ENCODE measurements at regions not wholly inside any gene's neighbourhood (a gene's known extent, or its start where the extent isn't known, plus 50 kb on each side); places are given as distances from the start of the nearest gene placed in this dataset.
"Not testable (repeated sequence)": the region's sequence is repeated elsewhere in the genome, so short reads cannot be mapped to it uniquely, and the experiment has no call there.

GRCh38 chr17:77828749-77829539 is 129.6 kb upstream of the TNRC6C start:
- H3K36me3 ChIP-seq (ENCODE audit: control insufficient read depth, insufficient read depth, low read length), result no peaks in the 10 kb centered on the region
- no peaks in the 10 kb centered on the region for H3K9me3 ChIP-seq (ENCODE audit: control insufficient read depth, low read length)
- H3K4me3 ChIP-seq (ENCODE audit: low read length), result no peak overlapping the region
- no peaks in the 10 kb centered on the region for H3K27me3 ChIP-seq (ENCODE audit: control insufficient read depth, insufficient read depth, low read length)
- H3K4me1 ChIP-seq (ENCODE audit: control insufficient read depth, insufficient read depth, low read length), result peaks cover 8% of the 10 kb centered on the region
- no peak overlapping the region for H3K9ac ChIP-seq (ENCODE audit: low read length)

DNA sequence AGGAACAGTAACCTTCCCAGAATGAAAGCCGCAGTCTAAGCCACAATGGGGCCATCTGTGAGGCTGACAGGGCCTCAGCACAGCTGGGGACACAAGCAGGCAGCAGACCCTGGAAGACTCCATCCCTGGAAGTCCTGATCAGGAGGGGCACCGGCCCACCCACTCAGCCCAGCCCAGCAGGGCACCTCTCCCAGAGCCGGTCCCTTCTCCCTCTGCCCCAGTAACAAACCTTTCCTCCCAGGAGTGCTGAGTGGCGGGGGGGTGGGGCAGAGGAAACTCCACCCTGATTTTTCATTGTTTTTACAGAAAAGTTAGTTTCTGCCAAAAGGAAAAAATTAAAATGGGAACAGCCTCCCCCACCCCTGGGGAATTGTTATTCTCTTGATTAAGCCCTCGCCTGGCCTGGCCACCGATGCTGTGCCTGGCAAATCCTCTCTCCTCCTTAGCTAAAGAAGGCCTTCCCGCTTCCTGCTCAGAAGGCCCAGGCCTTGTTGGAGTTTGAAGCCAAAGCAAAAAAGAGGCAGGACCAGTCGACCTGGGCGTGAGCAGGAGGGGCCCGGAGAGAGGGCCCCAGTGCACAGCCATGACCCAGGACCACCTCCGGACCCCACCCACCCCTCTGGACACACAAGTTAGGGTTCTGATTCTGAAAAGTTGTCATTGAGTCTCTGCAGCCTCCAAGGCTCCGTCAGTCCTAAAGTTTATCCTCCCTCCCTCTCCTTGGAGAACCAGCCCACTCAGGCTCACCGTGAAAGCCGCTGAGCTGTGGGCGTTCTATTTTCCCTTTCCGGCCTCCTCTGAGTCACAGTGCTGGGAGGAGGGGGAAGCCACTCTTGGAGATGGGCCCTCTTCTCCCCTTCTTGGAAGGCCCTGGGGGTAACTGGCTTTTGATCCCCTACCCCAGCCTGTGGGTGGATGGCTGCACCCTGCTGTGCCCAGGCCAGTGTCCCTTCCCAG is 128.4 kb upstream of the TNRC6C start:
- Histone ChIP-seq H3K9me3 (ENCODE audit: control insufficient read depth, low read length) (no peaks in the 10 kb centered on the region), H3K27me3 (ENCODE audit: control insufficient read depth, insufficient read depth, low read length) (no peaks in the 10 kb centered on the region), H3K9ac (ENCODE audit: low read length) (no peak overlapping the region), H3K36me3 (ENCODE audit: control insufficient read depth, insufficient read depth, low read length) (no peaks in the 10 kb centered on the region), H3K4me3 (ENCODE audit: low read length) (no peak overlapping the region), H3K4me1 (ENCODE audit: control insufficient read depth, insufficient read depth, low read length) (peaks cover 13% of the 10 kb centered on the region)

GRCh38 chr17:77830816-77831473 is 127.6 kb upstream of the TNRC6C start:
- no peaks in the 10 kb centered on the region for H3K36me3 ChIP-seq (ENCODE audit: control insufficient read depth, insufficient read depth, low read length)
- H3K9ac ChIP-seq (ENCODE audit: low read length), result no peak overlapping the region
- peaks cover 13% of the 10 kb centered on the region for H3K4me1 ChIP-seq (ENCODE audit: control insufficient read depth, insufficient read depth, low read length)
- H3K4me3 ChIP-seq (ENCODE audit: low read length), result no peak overlapping the region
- H3K9me3 ChIP-seq (ENCODE audit: control insufficient read depth, low read length), result no peaks in the 10 kb centered on the region
- no peaks in the 10 kb centered on the region for H3K27me3 ChIP-seq (ENCODE audit: control insufficient read depth, insufficient read depth, low read length)

- no peak overlapping the region for H3K9ac ChIP-seq (ENCODE audit: low read length)
- no peaks in the 10 kb centered on the region for H3K9me3 ChIP-seq (ENCODE audit: control insufficient read depth, low read length)
- H3K4me3 ChIP-seq (ENCODE audit: low read length), result no peak overlapping the region
- H3K36me3 ChIP-seq (ENCODE audit: control insufficient read depth, insufficient read depth, low read length), result no peaks in the 10 kb centered on the region
- peaks cover 13% of the 10 kb centered on the region for H3K4me1 ChIP-seq (ENCODE audit: control insufficient read depth, insufficient read depth, low read length)
- H3K27me3 ChIP-seq (ENCODE audit: control insufficient read depth, insufficient read depth, low read length), result no peaks in the 10 kb centered on the region
Measured at GRCh38 chr17:77831474-77832179, 126.9 kb upstream of the TNRC6C start.

DNA sequence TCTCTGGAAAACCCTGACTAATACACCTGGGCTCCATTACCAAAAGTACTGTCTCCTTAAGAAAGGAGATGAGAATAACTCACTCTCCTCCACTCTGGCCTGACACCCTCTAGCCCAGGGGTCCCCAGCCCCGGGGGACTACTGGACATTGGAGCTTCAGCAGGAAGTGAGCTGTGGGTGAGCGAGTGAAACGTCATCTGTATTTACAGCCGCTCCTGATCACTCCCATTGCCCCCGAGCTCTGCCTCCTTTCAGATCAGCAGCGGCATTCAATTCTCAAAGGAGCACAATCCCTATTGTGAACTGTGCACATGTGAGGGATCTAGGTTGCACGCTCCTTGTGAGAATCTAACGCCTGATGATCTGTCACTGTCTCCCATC is 126.3 kb upstream of the TNRC6C start:
- Histone ChIP-seq H3K27me3 (ENCODE audit: control insufficient read depth, insufficient read depth, low read length) (no peaks in the 10 kb centered on the region), H3K9me3 (ENCODE audit: control insufficient read depth, low read length) (no peaks in the 10 kb centered on the region), H3K9ac (ENCODE audit: low read length) (no peak overlapping the region), H3K36me3 (ENCODE audit: control insufficient read depth, insufficient read depth, low read length) (no peaks in the 10 kb centered on the region), H3K4me3 (ENCODE audit: low read length) (no peak overlapping the region), H3K4me1 (ENCODE audit: control insufficient read depth, insufficient read depth, low read length) (peaks cover 13% of the 10 kb centered on the region)

- Histone ChIP-seq H3K4me3 (ENCODE audit: low read length) (no peak overlapping the region), H3K9me3 (ENCODE audit: control insufficient read depth, low read length) (no peaks in the 10 kb centered on the region), H3K4me1 (ENCODE audit: control insufficient read depth, insufficient read depth, low read length) (peaks cover 13% of the 10 kb centered on the region), H3K27me3 (ENCODE audit: control insufficient read depth, insufficient read depth, low read length) (no peaks in the 10 kb centered on the region), H3K36me3 (ENCODE audit: control insufficient read depth, insufficient read depth, low read length) (no peaks in the 10 kb centered on the region), H3K9ac (ENCODE audit: low read length) (no peak overlapping the region)
Measured at GRCh38 chr17:77833769-77834168, 124.7 kb upstream of the TNRC6C start.

- Histone ChIP-seq H3K9ac (ENCODE audit: low read length) (no peak overlapping the region), H3K9me3 (ENCODE audit: control insufficient read depth, low read length) (no peaks in the 10 kb centered on the region), H3K36me3 (ENCODE audit: control insufficient read depth, insufficient read depth, low read length) (no peaks in the 10 kb centered on the region), H3K4me1 (ENCODE audit: control insufficient read depth, insufficient read depth, low read length) (peaks cover 16% of the 10 kb centered on the region), H3K27me3 (ENCODE audit: control insufficient read depth, insufficient read depth, low read length) (no peaks in the 10 kb centered on the region), H3K4me3 (ENCODE audit: low read length) (no peak overlapping the region)
Measured at GRCh38 chr17:77834170-77835115, 124.1 kb upstream of the TNRC6C start.

DNA sequence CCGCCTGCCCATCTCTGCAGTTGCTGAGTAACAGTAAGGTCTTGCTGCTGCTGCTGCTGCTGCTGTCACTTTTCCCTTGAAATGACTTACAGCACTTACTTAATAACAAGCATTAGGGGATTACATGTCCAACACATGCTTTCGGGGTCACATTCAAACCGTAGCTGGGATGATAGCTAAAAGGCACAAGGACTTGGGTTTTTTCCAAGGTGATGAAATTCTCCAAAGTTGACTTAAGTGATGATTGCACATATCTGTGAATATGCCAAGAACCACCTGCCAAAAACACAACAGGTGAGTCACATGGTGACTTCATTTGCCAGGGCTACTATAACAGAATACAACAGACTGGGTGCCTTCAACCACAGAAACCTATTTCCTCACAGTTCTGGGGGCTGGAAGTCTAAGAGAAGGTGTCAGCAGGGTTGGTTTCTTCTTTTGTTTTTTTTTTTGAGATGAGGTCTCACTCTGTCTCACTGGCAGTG is 121.9 kb upstream of the TNRC6C start:
- Histone ChIP-seq H3K4me3 (ENCODE audit: low read length) (no peak overlapping the region), H3K36me3 (ENCODE audit: control insufficient read depth, insufficient read depth, low read length) (no peaks in the 10 kb centered on the region), H3K27me3 (ENCODE audit: control insufficient read depth, insufficient read depth, low read length) (no peaks in the 10 kb centered on the region), H3K9ac (ENCODE audit: low read length) (no peak overlapping the region), H3K4me1 (ENCODE audit: control insufficient read depth, insufficient read depth, low read length) (peaks cover 19% of the 10 kb centered on the region), H3K9me3 (ENCODE audit: control insufficient read depth, low read length) (no peaks in the 10 kb centered on the region)

- not testable (repeated sequence) for H3K9ac ChIP-seq (ENCODE audit: low read length)
- H3K4me1 ChIP-seq (ENCODE audit: control insufficient read depth, insufficient read depth, low read length), result peaks cover 23% of the 10 kb centered on the region
Measured at GRCh38 chr17:77837072-77837471, 121.4 kb upstream of the TNRC6C start.

DNA sequence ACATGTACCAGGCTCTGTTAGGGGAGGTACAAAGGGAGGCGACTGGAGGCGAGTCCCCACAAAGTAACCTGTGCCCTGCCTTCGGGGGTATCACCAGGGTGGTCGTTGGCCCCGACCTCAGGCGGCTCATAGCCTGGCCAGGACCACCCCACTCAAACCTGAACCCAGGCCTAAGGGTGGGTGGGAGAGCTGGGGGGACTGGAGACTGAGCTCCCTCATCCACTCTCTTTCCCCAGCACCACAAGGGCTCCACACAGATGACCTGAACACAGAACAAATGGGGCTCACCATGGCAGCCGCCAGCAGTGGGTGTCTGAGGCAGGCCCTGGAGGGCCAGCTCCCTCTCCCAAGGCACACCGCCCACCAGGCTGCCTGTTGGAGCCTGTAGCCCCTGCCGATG is 120.6 kb upstream of the TNRC6C start:
- Histone ChIP-seq H3K27me3 (ENCODE audit: control insufficient read depth, insufficient read depth, low read length) (no peaks in the 10 kb centered on the region), H3K36me3 (ENCODE audit: control insufficient read depth, insufficient read depth, low read length) (no peaks in the 10 kb centered on the region), H3K4me1 (ENCODE audit: control insufficient read depth, insufficient read depth, low read length) (peaks cover 28% of the 10 kb centered on the region), H3K4me3 (ENCODE audit: low read length) (no peak overlapping the region), H3K9ac (ENCODE audit: low read length) (no peak overlapping the region), H3K9me3 (ENCODE audit: control insufficient read depth, low read length) (no peaks in the 10 kb centered on the region)

More at GRCh38 chr17:77837072-77837471, 121.4 kb upstream of the TNRC6C start:
- not testable (repeated sequence) for H3K36me3 ChIP-seq (ENCODE audit: control insufficient read depth, insufficient read depth, low read length); H3K4me3 ChIP-seq (ENCODE audit: low read length); H3K9me3 ChIP-seq (ENCODE audit: control insufficient read depth, low read length); H3K27me3 ChIP-seq (ENCODE audit: control insufficient read depth, insufficient read depth, low read length)
